Lung (tissue), 11 donors: ENCODE measurements at regions not wholly inside any gene's neighbourhood (a gene's known extent, or its start where the extent isn't known, plus 50 kb on each side); places are given as distances from the start of the nearest gene placed in this dataset.

ENCODE experiments used
- ATAC-seq: fragments of 200-7000 bp; cut with Tn5 transposase; one replicate; pipeline ENCODE4 v1.9.1; 2020; ENCODE audit warnings: moderate number of reproducible peaks; ENCODE audit not compliant: insufficient read depth, low FRiP score
- DNase-seq, 3 donors: peaks; one replicate each; pipeline ENCODE4 v3.0.0-alpha.2; 2013 to 2017
- H3K27ac ChIP-seq, 2 donors: one replicate each; pipeline ENCODE4 v1.5.1; 2013; ENCODE audit warnings: mild to moderate bottlenecking in 2 of 2, moderate library complexity in 2 of 2, control low read depth in 1 of 2, inconsistent platforms in 1 of 2, low read depth in 1 of 2, low read length in 1 of 2
- H3K27me3 ChIP-seq, 3 donors: one replicate each; pipeline ENCODE4 v1.5.1; 2013; ENCODE audit warnings: low read length in 2 of 3; ENCODE audit not compliant: control insufficient read depth in 3 of 3, insufficient read depth in 3 of 3
- H3K36me3 ChIP-seq, 4 donors: one replicate each; pipeline ENCODE4 v1.5.1; 2013; ENCODE audit warnings: low read length in 4 of 4, mild to moderate bottlenecking in 1 of 4, moderate library complexity in 1 of 4; ENCODE audit not compliant: control insufficient read depth in 4 of 4, insufficient read depth in 4 of 4
- H3K4me1 ChIP-seq, 5 donors: one replicate each; pipeline ENCODE4 v1.5.1; 2013; ENCODE audit warnings: low read length in 5 of 5, mild to moderate bottlenecking in 2 of 5, moderate library complexity in 1 of 5; ENCODE audit not compliant: control insufficient read depth in 5 of 5, insufficient read depth in 5 of 5
- H3K4me3 ChIP-seq: one replicate; pipeline ENCODE4 v1.5.1; 2013; ENCODE audit warnings: mild to moderate bottlenecking, control low read depth, moderate library complexity
- H3K9ac ChIP-seq, 2 donors: one replicate each; pipeline ENCODE4 v1.5.1; 2013; ENCODE audit warnings: low read length in 2 of 2, control low read depth in 1 of 2; ENCODE audit not compliant: insufficient read depth in 1 of 2
- H3K9me3 ChIP-seq, 4 donors: one replicate each; pipeline ENCODE4 v1.5.1; 2013; ENCODE audit warnings: low read length in 3 of 4, mild to moderate bottlenecking in 1 of 4, moderate library complexity in 1 of 4; ENCODE audit not compliant: control insufficient read depth in 4 of 4, insufficient read depth in 3 of 4
- CTCF ChIP-seq: IDR thresholded peaks from 2 replicates; pipeline ENCODE4 v1.5.1; 2012; ENCODE audit warnings: mild to moderate bottlenecking; ENCODE audit errors: control extremely low read depth, extremely low read depth
- WGBS, 2 donors: extraction: QIAGEN DNeasy Blood & Tissue Kit; methylation state at CpG; one replicate each; pipeline ENCODE4 v1.1.7; 2013; 5-methylcytosine and 5-hydroxymethylcytosine counted together
- donor health status: control.
- donor health status: control.
- donor health status: Bipolar disorder and iron deficiency.
- donor health status: healthy.
- donor health status: DM: yes; HTN: yes; CAD: no.

GRCh38 chr9:79969393-79970145, 397.8 kb downstream of the TLE4 start:
- H3K9ac ChIP-seq, result no peak overlapping the region
- DNase-seq, result no peak
- no peaks in the 10 kb centered on the region for H3K4me1 ChIP-seq
- H3K4me3 ChIP-seq, result no peak overlapping the region
- peaks cover 0 to 2% (median 0%) of the 10 kb centered on the region in 4 donors for H3K9me3 ChIP-seq
- no peak for ATAC-seq
- 88 to 90% methylated on average over 3 of the region's 3 CpGs for WGBS, 2 donors
- no peak for TF ChIP-seq CTCF
- H3K27me3 ChIP-seq, result peaks cover 0 to 3% (median 0%) of the 10 kb centered on the region in 3 donors
- no peaks in the 10 kb centered on the region for H3K36me3 ChIP-seq
- no peak overlapping the region for H3K27ac ChIP-seq

- no peaks in the 10 kb centered on the region for H3K4me1 ChIP-seq
- no peak for TF ChIP-seq CTCF
- no peak overlapping the region for H3K9ac ChIP-seq
- peaks cover 0 to 3% (median 0%) of the 10 kb centered on the region in 3 donors for H3K27me3 ChIP-seq
- H3K9me3 ChIP-seq, result peaks cover 0 to 2% (median 0%) of the 10 kb centered on the region in 4 donors
- no peak for ATAC-seq
- 85 to 88% methylated on average over 1 of the region's 1 CpG for WGBS, 2 donors
- no peak overlapping the region for H3K27ac ChIP-seq
- no peak overlapping the region for H3K4me3 ChIP-seq
- DNase-seq, result no peak
- no peaks in the 10 kb centered on the region for H3K36me3 ChIP-seq
These were observed 396.8 kb downstream of the TLE4 start for GRCh38 chr9:79968533-79968932.

GRCh38 chr9:79962836-79963235, 391.1 kb downstream of the TLE4 start:
- no peaks in the 10 kb centered on the region for H3K4me1 ChIP-seq
- WGBS, 2 donors, result 86 to 87% methylated on average over 3 of the region's 3 CpGs
- H3K9ac ChIP-seq, result no peak overlapping the region
- TF ChIP-seq CTCF, result no peak
- no peak overlapping the region for H3K27ac ChIP-seq
- H3K27me3 ChIP-seq, result peaks cover 0 to 3% (median 0%) of the 10 kb centered on the region in 3 donors
- no peak overlapping the region for H3K4me3 ChIP-seq
- no peak for DNase-seq
- no peak for ATAC-seq
- no peaks in the 10 kb centered on the region for H3K36me3 ChIP-seq
- no peaks in the 10 kb centered on the region for H3K9me3 ChIP-seq
